Fibroblast of mammary gland (primary cell): ENCODE measurements at regions not wholly inside any gene's neighbourhood (a gene's known extent, or its start where the extent isn't known, plus 50 kb on each side); places are given as distances from the start of the nearest gene placed in this dataset.
"Not testable (repeated sequence)": the region's sequence is repeated elsewhere in the genome, so short reads cannot be mapped to it uniquely, and the experiment has no call there.

Source experiments
- DNase-seq: peaks from one replicate; pipeline ENCODE4 v3.0.0-alpha.2; 2010; ENCODE audit warnings: low read depth
- H3K4me3 ChIP-seq: 2 replicates; pipeline ENCODE4 v1.5.1; 2011; ENCODE audit warnings: low read depth, mild to moderate bottlenecking, low read length, moderate library complexity; ENCODE audit not compliant: control insufficient read depth
- TF ChIP-seq, protein P1 (sequence below): conservative IDR thresholded peaks from 2 replicates; pipeline ENCODE4 v1.5.1; 2011; ENCODE audit warnings: low read depth, low read length, inconsistent platforms; ENCODE audit not compliant: control insufficient read depth, insufficient read depth

- DNase-seq, H3K4me3 ChIP-seq: not testable (repeated sequence)
These were observed 80.7 kb downstream of the SPTSSA start for GRCh38 chr14:34381304-34381703.

GRCh38 chr14:34380471-34380845 is 81.6 kb downstream of the SPTSSA start:
- DNase-seq = no peak
- TF ChIP-seq, protein P1, sequence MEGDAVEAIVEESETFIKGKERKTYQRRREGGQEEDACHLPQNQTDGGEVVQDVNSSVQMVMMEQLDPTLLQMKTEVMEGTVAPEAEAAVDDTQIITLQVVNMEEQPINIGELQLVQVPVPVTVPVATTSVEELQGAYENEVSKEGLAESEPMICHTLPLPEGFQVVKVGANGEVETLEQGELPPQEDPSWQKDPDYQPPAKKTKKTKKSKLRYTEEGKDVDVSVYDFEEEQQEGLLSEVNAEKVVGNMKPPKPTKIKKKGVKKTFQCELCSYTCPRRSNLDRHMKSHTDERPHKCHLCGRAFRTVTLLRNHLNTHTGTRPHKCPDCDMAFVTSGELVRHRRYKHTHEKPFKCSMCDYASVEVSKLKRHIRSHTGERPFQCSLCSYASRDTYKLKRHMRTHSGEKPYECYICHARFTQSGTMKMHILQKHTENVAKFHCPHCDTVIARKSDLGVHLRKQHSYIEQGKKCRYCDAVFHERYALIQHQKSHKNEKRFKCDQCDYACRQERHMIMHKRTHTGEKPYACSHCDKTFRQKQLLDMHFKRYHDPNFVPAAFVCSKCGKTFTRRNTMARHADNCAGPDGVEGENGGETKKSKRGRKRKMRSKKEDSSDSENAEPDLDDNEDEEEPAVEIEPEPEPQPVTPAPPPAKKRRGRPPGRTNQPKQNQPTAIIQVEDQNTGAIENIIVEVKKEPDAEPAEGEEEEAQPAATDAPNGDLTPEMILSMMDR = no peak

DNA sequence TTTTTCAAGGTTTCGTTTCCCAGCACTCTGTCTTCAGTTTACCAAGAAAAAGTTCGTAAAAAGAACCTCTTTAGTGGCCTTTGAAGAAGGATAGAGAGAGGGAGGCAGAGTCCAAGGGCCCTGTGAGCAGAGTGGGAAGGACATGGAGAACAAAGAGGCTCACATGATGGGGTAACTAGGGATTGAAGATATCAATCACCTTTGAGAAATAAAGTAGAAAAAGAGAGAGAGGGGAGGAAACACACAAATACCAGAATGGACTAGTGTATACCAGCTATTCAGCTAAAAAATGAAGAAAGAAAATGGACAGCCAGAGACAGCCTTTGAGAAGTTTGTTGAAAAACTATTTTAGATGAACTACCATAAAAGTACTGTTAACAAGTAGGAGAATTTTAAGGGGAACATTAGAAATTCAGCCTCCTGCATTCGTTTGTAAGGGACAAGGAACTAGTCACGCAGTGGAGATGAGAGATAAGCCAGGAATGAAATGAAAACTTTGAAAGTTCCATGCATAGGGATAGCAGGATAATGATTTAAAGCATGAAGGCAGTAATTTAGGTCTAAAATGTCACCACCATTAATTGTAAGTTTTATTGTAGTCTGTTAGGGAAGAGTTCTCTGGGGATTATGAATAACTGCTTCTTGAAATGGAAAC is 82.1 kb downstream of the SPTSSA start:
- DNase-seq = no peak
- no peak overlapping the region for H3K4me3 ChIP-seq
- TF ChIP-seq, protein P1 = no peak

More at GRCh38 chr14:34380471-34380845, 81.6 kb downstream of the SPTSSA start:
- H3K4me3 ChIP-seq = no peak overlapping the region

DNA sequence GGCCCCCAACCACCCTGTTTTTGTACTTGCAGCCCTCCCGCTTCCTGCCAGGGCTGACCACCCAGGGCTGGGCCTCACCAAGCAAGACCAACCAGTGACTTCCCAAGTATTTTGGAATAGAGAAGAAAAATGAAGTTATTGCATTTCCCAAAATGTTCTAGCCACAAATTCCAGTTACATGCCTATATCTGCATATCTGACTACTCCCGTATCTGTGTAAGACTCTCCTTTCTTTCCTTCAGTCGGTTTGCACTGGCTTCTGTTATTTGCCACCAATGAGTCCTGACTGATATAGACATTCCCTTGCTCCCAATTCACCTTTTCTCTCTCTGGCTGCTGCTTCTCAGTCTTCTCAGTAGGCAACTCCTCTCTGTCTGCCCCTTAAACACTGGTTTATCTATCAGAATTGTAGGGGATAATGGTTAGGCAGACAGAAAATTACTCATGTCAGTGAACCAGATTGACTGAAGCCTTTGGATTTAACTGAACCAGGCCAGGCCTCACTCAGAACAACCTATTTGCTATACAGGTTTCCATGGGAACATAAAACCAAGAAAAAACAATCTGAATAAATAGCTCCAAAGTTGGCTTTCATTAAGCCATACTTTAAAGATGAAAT is 85.3 kb downstream of the SPTSSA start:
- DNase-seq = no peak
- no peak overlapping the region for H3K4me3 ChIP-seq
- TF ChIP-seq, protein P1 = no peak

DNA sequence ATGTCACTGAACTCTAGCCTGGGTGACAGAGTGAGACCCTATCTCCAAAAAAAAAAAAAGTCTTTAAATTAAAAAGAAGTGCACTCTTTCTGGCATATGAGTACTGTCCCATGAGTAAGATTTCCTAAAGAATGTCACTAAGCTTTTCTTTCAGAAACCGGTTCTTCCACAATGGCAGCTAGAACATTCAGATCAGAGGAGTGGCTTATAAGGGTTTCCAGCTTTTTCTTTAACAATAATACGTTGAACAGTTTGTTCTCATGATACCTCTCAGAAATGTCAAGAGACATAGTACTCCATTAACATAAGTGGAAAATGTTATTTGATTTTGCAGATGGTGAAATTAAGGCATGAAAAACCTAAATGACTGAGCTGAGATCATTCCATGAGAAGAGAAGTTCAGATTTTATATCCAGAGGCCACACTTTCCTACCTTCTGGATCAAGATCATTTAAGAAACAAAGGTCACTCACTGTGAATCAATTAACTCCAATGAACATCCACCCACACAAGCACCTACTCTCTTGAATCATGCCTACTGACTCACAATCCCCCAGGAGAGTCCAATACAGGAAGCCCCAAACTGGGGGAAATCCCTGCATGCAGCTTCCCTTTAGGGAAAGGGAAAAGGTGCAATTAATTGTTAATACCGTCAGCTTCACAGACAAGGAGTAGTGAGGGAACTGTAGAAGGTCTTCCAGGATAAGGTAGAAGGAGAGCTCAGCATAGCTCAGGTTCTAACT is 86.9 kb downstream of the SPTSSA start:
- TF ChIP-seq, protein P1 = no peak
- peak; percentile 68 for DNase-seq
- no peak overlapping the region for H3K4me3 ChIP-seq

DNA sequence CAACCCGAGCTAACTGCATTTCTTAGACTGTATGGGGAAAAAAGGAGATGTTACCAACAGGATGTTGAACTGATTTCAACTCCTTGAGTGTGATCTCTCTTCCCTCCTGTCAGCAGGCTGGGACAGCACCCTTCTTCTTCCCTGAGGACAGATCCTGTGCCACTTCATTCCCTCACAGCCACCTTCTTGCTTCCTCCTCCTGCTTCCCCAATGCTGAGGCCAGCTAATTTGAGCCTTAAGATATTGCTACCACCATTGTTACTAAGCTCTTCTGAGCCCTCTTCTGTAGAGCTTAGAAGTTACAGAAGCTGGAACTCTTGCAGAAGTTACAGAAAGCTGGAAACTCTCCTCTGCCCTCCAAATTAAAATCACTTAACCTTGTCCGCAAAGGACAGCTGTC is 88.8 kb downstream of the SPTSSA start:
- TF ChIP-seq, protein P1 = no peak
- no peak for DNase-seq
- H3K4me3 ChIP-seq = no peak overlapping the region

DNA sequence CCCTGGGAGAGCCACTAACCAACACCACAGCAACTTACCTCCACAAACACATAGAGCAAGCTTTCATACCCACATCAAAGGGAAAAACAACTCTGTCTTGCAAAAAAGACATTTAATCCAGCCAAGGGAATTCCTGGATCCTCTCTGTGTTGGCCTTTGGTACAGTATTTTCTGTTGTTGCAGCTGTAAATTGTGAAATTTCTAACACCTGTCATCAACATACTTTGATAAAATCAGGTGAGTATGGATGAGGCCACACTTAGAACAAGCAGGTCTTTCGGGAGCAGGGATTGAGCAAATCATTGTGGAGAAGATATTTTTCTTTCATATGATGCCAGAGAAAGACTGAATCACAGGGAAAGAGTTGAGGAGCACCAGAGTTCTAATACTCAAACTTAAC is 89.3 kb downstream of the SPTSSA start:
- no peak overlapping the region for H3K4me3 ChIP-seq
- TF ChIP-seq, protein P1 = no peak
- no peak for DNase-seq
